Breast epithelium (tissue), 3 donors: ENCODE measurements at regions not wholly inside any gene's neighbourhood (a gene's known extent, or its start where the extent isn't known, plus 50 kb on each side); places are given as distances from the start of the nearest gene placed in this dataset.

Experiments
- CTCF ChIP-seq, 3 donors: fragments of 450-650 bp; IDR thresholded peaks; one replicate each; pipeline ENCODE4 v1.5.1; 2016 to 2017; ENCODE audit warnings: antibody characterized with exemption in 3 of 3, mild to moderate bottlenecking in 3 of 3, moderate library complexity in 3 of 3
- POLR2A ChIP-seq: fragments of 450-650 bp; IDR thresholded peaks from one replicate; pipeline ENCODE4 v1.6.1; 2016; ENCODE audit warnings: antibody characterized with exemption, mild to moderate bottlenecking, moderate library complexity

GRCh38 chr18:51955136-51955535 lies 384.9 kb upstream of the DCC start:
- no peak for TF ChIP-seq CTCF (IDR thresholded peaks at IDR 0.05)
- TF ChIP-seq POLR2A = no peak
